Upper lobe of left lung (tissue), 6 donors: ENCODE measurements at regions not wholly inside any gene's neighbourhood (a gene's known extent, or its start where the extent isn't known, plus 50 kb on each side); places are given as distances from the start of the nearest gene placed in this dataset.

Experiments used
- ATAC-seq, 2 donors: fragments of 200-7000 bp; cut with Tn5 transposase; one replicate each; pipeline ENCODE4 v1.9.1; 2022; ENCODE audit warnings: mild to moderate bottlenecking in 2 of 2, moderate library complexity in 2 of 2; ENCODE audit not compliant: low FRiP score in 2 of 2
- DNase-seq, 2 donors: peaks; one replicate each; pipeline ENCODE4 v3.0.0-alpha.2; 2019 to 2020
- H3K27ac ChIP-seq, 4 donors: fragments of 200-600 bp; sonication (generic); one replicate each; pipeline ENCODE4 v1.5.1; 2016 to 2019
- H3K27me3 ChIP-seq, 4 donors: fragments of 200-600 bp; sonication (generic); one replicate each; pipeline ENCODE4 v1.5.1; 2017 to 2019
- H3K36me3 ChIP-seq, 4 donors: fragments of 200-600 bp; sonication (generic); one replicate each; pipeline ENCODE4 v1.5.1; 2016 to 2019
- H3K4me1 ChIP-seq, 4 donors: fragments of 200-600 bp; sonication (generic); one replicate each; pipeline ENCODE4 v1.5.1; 2018 to 2019
- H3K4me3 ChIP-seq, 4 donors: fragments of 200-600 bp; sonication (generic); one replicate each; pipeline ENCODE4 v1.5.1; 2017 to 2019; ENCODE audit warnings: mild to moderate bottlenecking in 2 of 4, moderate library complexity in 1 of 4
- H3K9me3 ChIP-seq, 4 donors: fragments of 200-600 bp; sonication (generic); one replicate each; pipeline ENCODE4 v1.5.1; 2018 to 2019
- CTCF ChIP-seq, 6 experiments: fragments of 450-650 bp in 4 of 6; fragments of 200-600 bp in 2 of 6; sonication (generic) in 2 of 6; IDR thresholded peaks; one replicate each; pipeline ENCODE4 v1.5.1; 2016 to 2019; ENCODE audit warnings: antibody characterized with exemption in 6 of 6
- EP300 ChIP-seq, 4 donors: sonication (generic); formaldehyde crosslinking; IDR thresholded peaks; one replicate each; pipeline ENCODE4 v1.5.1; 2017; ENCODE audit warnings: antibody characterized with exemption in 4 of 4, control low read depth in 2 of 4
- POLR2A ChIP-seq, 4 donors: fragments of 450-650 bp; IDR thresholded peaks; one replicate each; pipeline ENCODE4 v1.5.1; 2016 to 2017; ENCODE audit warnings: antibody characterized with exemption in 4 of 4, mild to moderate bottlenecking in 2 of 4
- POLR2AphosphoS5 ChIP-seq, 2 donors: sonication (generic); formaldehyde crosslinking; IDR thresholded peaks; one replicate each; pipeline ENCODE4 v1.5.1; 2017; ENCODE audit warnings: antibody characterized with exemption in 2 of 2
- WGBS, 2 donors: methylation state at CpG; one replicate each; pipeline ENCODE4 v1.1.5; 2017 to 2018; 5-methylcytosine and 5-hydroxymethylcytosine counted together
- donor health status: DM: no; HTN: no; CAD: no; lungs with moderate emphysema.
- donor health status: DM: no; HTN: yes; CAD: no; lungs with severe emphysema.

- no peak for DNase-seq
- H3K27me3 ChIP-seq: no peaks in the 10 kb centered on the region
- no peaks in the 10 kb centered on the region for H3K4me1 ChIP-seq
- WGBS, 2 donors: 40 to 43% methylated on average over 6 of the region's 6 CpGs
- no peaks in the 10 kb centered on the region for H3K36me3 ChIP-seq
- ATAC-seq: no peak
- TF ChIP-seq POLR2A (IDR thresholded peaks at IDR 0.05) (no peak), POLR2AphosphoS5 (IDR thresholded peaks at IDR 0.05) (no peak), CTCF (IDR thresholded peaks at IDR 0.05) (no peak), EP300 (IDR thresholded peaks at IDR 0.05) (no peak)
- H3K4me3 ChIP-seq: no peak overlapping the region
- H3K9me3 ChIP-seq: peaks cover 0 to 7% (median 3%) of the 10 kb centered on the region in 4 donors
- H3K27ac ChIP-seq: no peak overlapping the region
Measured at GRCh38 chr6:10048370-10049297, 366.2 kb downstream of the TFAP2A start.

GRCh38 chr6:10042280-10042679 lies 372.6 kb downstream of the TFAP2A start:
- TF ChIP-seq CTCF (IDR thresholded peaks at IDR 0.05) (no peak), POLR2AphosphoS5 (IDR thresholded peaks at IDR 0.05) (no peak), EP300 (IDR thresholded peaks at IDR 0.05) (no peak), POLR2A (IDR thresholded peaks at IDR 0.05) (no peak)
- Histone ChIP-seq H3K36me3 (no peaks in the 10 kb centered on the region), H3K27ac (no peak overlapping the region), H3K27me3 (no peaks in the 10 kb centered on the region), H3K4me3 (no peak overlapping the region), H3K9me3 (no peaks in the 10 kb centered on the region), H3K4me1 (no peaks in the 10 kb centered on the region)
- ATAC-seq (no peak), DNase-seq (no peak)
- WGBS, 2 donors: 72 to 87% methylated on average over 4 of the region's 4 CpGs

- TF ChIP-seq EP300 (IDR thresholded peaks at IDR 0.05) (no peak), POLR2AphosphoS5 (IDR thresholded peaks at IDR 0.05) (no peak), POLR2A (IDR thresholded peaks at IDR 0.05) (no peak), CTCF (IDR thresholded peaks at IDR 0.05) (no peak)
- no peak overlapping the region for H3K27ac ChIP-seq
- peaks cover 0 to 5% (median 2%) of the 10 kb centered on the region in 4 donors for H3K4me1 ChIP-seq
- WGBS, 2 donors: 31 to 32% methylated on average over 10 of the region's 10 CpGs
- DNase-seq: no peak
- no peak for ATAC-seq
- H3K9me3 ChIP-seq: no peaks in the 10 kb centered on the region
- no peaks in the 10 kb centered on the region for H3K27me3 ChIP-seq
- no peaks in the 10 kb centered on the region for H3K36me3 ChIP-seq
- H3K4me3 ChIP-seq: no peak overlapping the region
Measured at GRCh38 chr6:10033223-10033829, 381.5 kb downstream of the TFAP2A start.

GRCh38 chr6:10031617-10032016 lies 383.3 kb downstream of the TFAP2A start:
- TF ChIP-seq POLR2AphosphoS5 (IDR thresholded peaks at IDR 0.05): no peak
- TF ChIP-seq EP300 (IDR thresholded peaks at IDR 0.05): no peak
- TF ChIP-seq POLR2A (IDR thresholded peaks at IDR 0.05): no peak
- no peak for TF ChIP-seq CTCF (IDR thresholded peaks at IDR 0.05)
- H3K9me3 ChIP-seq: no peaks in the 10 kb centered on the region
- ATAC-seq: no peak
- H3K27ac ChIP-seq: no peak overlapping the region
- no peaks in the 10 kb centered on the region for H3K36me3 ChIP-seq
- 71 to 74% methylated on average over 2 of the region's 2 CpGs for WGBS, 2 donors
- DNase-seq: no peak
- H3K27me3 ChIP-seq: no peaks in the 10 kb centered on the region
- H3K4me1 ChIP-seq: peaks cover 0 to 5% (median 2%) of the 10 kb centered on the region in 4 donors
- H3K4me3 ChIP-seq: no peak overlapping the region
